HG03135 (cell line): ENCODE measurements at regions not wholly inside any gene's neighbourhood (a gene's known extent, or its start where the extent isn't known, plus 50 kb on each side); places are given as distances from the start of the nearest gene placed in this dataset.

Experiments
- ATAC-seq: cut with Tn5 transposase; IDR thresholded peaks from one replicate; pipeline ENCODE4 v1.9.1; 2021; ENCODE audit warnings: mild to moderate bottlenecking, moderate library complexity; ENCODE audit not compliant: unreplicated experiment

DNA sequence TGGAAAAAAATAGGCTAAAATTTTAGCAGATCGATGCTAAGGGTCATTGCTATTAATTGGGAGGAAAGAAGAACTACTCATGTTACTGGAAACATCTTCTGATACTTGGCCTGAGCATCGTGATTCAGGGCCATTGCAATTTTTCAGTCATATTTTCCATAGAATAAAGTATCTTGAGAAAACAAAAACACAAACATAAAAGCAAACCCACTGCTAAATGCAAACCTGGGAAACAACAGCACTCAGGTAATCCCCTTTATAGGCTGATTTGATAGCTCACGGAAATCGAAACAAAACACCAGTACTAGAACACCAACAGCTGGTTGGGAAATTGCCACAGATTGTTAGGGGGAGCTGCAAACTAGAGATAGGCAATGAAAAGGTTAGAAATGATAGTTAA is 172.9 kb upstream of the ESRRG start:
- ATAC-seq, result no peak

DNA sequence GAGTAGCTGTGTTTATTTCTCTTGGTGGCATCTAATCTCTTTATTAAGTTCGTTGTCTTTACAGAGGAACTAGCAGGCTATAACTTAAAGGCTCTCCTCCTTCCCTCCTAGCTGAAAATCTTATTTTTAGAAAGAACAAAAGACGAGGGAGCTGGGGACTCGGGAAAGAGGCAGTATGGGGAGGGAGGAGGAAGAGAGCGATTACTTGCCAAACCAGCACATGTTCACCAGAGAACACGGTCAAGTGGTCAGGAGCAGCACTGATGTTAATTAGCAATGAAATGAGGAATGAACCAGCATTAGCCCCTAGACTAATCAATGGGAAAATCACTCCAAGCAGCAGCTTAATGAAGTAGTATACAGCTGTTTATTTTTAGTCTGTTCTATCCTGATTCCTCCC is 171.3 kb upstream of the ESRRG start:
- no peak for ATAC-seq

DNA sequence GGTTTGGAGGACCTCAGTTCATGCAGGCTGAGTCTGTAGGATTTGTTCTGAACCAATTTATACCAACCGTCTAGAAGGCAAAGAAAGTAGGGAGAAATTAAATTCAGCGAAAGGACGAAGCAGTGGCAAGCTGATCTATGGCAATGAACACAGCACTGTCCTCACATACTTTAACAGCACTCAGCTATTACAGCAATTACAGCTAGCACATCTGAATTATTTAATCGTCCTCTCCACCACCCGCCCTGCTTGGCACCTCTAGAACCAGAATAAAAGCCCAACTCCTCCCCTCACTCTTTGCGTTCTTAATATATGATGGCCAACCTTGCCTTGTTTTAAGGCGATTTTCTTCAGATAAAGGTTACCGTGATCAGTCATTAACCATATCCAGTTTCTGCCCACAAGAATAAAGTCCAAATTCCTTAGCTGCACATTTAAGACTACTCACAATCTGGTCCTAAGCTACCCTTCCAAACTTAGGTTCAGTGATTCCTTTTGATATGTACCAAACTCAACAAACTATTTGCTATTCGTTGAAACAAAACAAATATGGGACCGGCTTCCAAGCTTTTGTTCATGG is 169.4 kb upstream of the ESRRG start:
- no peak for ATAC-seq

DNA sequence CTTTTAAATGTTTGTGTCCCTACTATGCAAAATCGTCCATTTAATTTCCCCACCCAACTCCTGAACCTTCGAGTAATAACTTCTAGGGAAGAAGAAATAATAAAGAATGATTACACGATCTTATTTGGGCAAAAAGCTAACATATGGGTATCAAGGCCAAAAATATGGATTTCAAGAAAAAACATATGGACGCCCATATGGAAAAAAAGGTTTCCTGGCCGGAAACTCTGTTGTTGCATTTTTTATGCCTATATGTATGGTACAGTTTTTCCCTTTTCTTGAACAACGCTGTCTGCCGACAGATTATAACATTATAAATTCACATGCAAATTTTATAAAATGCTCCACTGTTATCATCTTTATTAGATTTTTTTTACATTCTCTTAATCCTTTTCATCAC is 167.6 kb upstream of the ESRRG start:
- ATAC-seq, result no peak

DNA sequence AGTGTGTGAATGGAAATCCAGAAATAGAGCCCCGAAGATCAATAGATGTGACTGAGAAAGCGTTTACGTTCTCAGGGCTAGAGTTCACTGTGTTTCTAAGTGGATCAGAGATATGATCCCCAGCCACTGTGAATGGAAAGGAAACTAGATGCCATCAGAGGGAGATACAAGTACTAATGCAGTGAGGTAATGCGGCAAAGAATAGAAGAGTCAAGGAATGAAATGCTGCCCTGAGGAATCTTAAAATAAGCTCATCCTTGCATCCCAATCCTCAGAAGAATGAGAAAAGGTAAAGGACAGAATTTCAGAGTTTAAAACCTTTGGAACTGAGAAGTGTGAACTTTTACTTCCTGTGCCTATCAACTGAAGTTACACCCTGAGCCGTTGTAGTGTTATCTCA is 165.5 kb upstream of the ESRRG start:
- ATAC-seq, result no peak

DNA sequence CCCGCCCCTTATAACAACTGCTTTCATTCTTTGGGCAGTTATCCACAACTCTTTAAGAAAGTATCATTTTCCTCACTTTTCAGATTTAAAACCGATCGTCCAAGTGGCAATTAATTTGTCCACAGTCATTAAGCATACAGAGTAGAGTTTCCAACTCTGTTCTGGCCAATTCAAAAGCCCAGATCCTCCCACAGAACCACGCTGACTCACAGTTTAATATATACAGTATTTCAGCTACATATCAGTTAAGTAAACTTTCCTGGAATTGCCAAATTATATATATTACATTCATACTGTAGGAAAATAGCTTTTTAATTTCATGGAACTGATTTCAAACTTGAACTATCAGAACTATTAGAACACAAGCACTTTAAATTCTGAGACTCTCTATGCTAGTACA is 163.8 kb upstream of the ESRRG start:
- ATAC-seq, result no peak

DNA sequence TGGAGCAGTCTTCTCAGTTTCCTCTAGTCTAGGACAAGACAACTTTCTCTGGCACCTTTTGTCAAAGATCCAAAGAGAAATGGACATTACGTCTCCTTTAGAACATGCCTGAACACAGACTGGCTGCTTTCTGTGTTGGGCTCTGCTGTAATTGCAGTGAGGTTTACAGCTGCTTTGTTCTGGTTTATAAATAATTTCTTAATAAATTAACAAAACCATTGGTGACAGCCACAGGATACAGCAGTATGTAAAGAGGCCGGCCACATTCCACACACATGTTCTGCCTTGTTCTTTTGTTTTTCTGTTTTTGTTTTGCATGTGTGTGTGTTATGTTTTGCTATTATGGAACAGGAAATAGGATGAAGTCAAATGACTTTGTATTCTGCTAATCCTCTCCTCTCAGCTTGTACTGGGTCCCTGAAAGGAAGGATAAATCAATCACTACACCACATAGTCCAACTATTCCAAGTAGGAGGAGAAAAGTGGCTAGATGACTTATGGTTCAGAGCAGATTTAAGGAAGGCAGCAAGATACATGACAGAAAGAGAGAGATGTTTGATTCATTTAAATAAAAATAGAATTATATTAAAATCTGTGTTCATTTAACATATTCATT is 161.5 kb upstream of the ESRRG start:
- ATAC-seq, result no peak

DNA sequence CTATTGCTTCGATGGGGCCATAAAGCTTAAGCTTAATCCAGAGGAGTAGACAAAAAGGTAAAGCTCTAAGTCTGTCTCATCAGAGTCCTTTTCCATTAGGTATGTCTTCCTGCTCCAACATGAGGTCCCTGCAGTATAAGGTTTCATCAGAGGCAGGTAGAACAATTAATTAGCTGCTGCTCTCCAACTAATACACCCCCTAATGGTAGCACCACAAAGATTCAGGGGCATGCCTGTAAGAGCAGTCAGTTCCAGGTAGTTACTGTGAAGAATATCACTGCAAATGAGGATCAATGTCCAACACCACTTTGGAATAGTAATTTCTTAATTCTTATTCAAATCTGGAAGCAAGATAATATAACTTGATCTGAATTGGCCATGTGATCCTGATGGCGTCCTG is 160.3 kb upstream of the ESRRG start:
- no peak for ATAC-seq

DNA sequence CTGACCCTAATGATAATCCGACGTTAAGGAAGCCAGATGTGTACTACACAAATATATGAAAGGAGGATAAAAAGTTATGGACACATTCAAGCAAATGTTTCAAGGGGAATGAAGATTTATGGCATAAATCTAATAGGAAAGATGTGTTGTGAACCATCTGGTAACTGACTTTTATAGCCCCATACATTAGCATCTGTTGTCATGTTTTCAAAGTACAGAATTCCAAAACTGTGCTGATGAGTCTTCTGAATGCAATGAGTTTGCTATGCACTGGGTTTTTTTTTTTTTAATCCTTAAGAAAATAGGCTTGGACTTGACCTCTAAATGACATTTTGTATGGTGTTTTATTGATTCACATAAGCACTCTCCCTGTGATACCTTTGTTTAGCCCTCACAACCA is 158.5 kb upstream of the ESRRG start:
- no peak for ATAC-seq

DNA sequence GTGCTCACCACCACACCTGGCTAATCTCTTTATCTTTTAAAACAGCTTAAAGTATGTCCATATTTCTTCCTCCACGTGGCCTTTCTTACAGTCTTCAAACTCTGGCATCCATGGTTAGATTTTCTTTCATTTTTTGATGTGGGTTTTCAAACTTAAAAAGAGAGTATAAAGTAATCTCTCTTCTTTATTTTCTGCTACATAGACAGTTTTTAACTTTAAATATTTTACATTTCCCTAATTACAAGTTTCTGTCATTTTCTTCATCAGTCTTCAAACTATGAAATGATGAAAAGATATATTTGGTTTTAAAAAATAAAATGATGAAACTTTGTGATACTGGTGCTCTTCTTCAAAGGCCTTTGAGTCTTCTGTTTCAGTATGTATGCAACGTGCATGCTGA is 143.5 kb upstream of the ESRRG start:
- ATAC-seq, result no peak

DNA sequence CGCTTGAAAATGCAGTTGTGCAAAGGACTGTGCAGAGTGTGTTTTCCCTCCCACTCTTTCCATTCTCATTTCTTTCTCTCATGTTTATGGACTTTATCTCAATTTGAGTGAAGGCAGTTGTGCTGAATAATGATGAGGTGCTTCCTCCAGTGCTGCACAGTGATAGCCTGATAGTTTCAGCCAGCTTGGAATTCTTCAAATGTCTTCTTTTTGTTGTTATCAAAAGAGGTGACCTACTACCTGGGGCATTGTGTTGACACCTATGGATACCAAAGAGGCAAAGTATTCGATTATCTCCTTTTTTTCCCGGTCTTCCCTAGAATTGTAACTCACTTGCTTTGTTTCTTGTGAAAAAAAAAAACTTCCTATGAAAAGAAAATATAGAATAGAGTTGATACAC is 132.6 kb upstream of the ESRRG start:
- no peak for ATAC-seq

DNA sequence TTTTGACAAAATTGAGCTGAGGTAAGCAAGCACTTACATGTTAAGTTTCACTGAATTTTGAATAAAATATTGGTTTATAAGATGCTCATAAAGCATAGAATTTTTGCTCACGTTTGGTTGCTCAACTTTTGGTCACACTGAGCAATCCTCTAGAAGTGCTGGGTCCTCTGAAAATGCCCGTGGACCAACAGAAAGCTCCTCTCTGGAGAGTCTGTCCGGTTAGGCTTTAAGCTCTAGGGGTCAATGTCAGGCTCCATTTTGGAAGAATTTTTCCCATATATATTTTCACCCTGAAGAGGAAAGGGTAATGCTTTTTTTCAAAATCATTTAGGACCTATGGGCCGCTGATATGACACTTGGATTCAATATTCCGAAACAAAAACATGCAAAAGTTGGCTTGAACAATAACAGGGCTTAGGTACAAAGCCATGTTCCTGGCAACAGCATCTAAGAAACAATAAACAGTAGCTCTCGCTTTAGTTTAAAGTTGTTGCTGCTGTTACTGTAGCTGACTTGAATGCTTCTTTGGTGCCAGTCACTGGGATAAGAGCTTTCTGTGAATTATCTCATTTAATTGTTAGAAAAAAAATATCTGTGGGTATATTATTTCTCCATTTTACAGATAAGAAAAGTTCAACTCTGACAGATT is 131.7 kb upstream of the ESRRG start:
- no peak for ATAC-seq

DNA sequence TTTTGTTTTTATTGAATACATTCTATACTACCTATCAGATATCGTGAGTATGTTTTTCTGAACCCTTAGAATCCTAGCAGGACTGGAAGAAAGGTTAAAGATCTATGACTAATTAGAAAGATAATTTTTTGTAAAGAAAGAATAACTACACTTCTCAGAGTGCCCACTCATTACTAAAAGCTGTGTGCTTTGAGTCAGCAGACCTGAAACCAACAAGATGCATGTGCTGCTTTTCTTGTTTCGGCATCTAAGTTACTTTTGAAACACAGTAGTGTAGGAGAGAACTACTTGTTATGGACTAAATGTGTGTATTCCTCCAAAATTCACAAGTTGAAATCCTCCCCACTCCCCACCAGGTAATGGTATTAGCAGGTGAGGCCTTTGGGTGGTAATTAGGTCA is 127.8 kb upstream of the ESRRG start:
- no peak for ATAC-seq

DNA sequence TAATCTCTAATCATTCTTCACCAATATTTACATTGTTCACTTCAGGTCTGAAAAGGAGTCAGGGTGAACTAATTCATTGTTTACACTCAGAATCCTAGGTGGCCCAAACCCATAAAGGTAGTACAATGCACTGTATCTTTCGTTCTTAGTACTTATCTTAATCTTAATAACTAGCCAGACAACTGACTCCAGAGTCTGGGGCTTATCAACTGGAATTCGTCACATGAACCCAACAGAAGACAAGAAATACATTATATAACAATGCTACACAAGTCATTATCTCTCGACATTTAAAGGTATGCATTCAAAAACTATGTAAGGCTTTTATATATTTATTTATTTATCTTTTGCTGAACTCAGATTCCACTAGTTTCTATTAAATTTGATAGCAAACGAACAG is 125.9 kb upstream of the ESRRG start:
- no peak for ATAC-seq

DNA sequence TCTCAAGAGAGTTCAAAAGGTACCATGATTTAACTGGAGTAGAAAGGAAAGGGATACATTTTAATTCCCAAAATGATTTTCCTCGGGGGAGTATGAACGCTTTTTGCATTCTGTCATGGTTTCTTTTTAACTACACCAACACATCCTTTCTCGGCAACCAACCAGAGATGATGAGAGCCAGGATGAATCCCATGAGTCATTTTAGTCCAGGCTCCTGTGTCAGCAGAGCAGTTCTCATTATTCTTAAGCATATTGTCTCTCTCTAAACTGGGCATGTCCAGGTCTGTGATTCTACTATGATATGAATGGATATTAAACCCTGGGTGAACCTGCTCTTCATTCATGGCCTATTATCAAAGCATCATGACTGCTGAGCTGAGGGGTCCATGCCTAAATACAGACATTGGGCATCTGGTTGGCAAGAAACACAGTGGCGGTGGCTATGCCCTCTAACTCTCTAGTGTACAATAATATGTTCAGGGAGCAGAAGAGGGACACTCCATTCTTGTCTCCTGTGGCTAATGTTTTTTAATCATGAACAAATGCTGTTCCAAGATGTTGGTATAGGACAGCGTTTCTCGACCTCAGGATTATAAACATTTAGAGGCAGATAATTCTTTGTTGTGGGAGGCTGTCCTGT is 124.3 kb upstream of the ESRRG start:
- no peak for ATAC-seq

DNA sequence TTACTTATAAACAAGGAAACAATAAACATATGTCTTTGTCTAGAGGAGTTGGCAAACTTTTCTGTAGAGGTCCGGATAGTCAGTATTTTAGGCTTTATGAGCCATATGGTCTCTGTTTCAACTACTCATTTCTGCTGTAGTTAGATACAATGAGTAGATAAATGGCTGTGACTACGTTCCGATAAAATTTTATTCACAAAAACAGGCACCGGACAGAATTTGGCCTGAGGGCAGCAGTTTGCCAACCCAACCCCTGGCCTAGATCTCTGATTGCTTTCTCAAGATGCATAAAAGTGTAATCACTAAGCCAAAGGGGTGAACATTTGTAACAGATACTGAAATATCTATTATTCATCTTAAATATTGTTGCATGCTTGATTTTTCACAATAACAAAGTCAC is 123.1 kb upstream of the ESRRG start:
- ATAC-seq, result no peak

DNA sequence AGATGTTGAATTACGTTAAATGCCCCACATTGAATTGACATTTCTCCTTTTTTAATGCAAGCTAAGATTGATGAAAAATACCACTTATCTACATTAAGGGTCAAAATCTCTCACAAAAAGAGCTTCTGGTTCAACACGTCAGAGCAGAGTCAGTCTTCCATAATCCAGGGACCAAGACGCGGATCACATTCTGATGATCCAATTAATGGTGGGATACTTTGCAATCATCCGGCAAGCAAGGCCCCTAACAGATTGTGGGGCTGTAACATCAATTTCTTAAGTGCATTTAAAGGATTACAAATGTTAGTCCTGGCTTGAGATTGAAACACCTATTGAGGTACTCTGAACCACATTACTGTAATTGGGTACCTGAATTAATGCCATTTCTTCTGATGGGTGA is 120.2 kb upstream of the ESRRG start:
- no peak for ATAC-seq

DNA sequence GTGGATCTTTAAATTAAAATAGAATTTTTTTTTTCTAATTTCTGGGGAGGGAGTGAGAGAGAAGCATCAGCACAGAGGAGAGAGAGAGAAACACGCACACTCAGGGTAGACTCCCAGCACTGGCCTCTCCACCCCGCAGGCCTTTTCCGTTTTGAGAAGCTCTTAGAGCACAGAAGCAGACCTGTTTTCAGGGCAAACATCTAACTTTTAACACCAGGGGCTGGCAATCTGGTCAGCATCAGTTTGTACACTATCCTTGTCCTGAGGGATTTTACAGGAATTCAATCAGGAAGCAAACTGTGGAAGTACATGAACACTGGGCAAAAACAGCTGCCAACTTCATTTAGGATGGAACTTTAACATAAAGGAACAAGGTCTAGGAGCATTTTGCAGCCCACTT is 117.9 kb upstream of the ESRRG start:
- no peak for ATAC-seq

DNA sequence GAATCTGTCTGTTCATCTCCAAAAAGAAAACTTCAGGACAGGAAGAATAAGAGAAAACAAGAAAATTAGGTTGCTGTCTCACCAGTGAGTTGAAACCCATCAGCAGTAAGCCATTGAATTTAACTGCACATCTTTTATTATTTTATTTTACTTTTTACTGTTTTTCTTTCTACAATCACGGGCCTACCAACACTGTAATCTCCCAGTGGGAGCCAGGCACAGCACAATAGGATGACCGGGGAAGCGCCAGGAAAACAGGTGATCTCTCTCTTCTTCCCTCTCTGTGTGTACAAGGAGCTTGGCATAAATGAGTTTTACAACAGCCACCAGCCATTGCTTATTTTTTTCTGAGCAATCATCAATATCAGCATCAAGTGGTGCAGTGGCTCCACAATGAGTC is 113.1 kb upstream of the ESRRG start:
- ATAC-seq, result no peak

DNA sequence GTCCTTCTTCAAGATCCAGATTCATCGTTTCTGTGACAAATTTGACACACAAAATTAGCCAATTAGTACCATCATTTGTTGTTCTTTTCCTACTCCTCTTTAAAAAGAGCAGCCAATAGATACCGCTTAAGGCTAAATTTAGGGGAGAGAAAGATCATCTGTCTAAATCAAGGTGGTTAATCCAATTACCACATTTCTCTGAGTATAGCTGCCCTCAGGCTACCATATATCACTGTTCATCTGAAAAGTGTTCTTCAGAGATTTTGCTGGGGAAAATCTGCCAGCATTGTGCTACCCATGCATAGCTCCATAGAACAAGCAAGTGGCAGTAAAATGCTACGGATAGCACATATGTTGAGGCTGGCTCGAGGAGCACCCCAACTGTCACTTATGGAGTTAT is 110.3 kb upstream of the ESRRG start:
- no peak for ATAC-seq

DNA sequence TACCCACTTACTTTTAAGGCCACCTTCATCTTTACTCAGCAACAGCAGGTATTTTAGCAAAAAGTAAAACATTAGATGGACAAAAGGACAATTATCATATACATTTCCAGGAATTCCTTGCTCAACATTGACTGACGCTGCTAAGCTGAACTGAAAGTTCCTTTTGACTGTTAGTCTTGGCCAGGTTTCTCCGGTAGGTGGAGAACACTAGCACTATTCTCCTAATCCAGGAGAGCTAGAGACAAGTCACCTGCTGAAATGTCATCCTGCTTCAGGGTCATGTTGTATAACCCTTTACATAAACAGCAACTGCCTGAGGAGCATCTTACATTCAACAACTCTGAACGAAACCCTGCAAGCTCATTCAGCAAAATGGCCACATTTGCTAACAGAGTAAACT is 109.0 kb upstream of the ESRRG start:
- no peak for ATAC-seq

DNA sequence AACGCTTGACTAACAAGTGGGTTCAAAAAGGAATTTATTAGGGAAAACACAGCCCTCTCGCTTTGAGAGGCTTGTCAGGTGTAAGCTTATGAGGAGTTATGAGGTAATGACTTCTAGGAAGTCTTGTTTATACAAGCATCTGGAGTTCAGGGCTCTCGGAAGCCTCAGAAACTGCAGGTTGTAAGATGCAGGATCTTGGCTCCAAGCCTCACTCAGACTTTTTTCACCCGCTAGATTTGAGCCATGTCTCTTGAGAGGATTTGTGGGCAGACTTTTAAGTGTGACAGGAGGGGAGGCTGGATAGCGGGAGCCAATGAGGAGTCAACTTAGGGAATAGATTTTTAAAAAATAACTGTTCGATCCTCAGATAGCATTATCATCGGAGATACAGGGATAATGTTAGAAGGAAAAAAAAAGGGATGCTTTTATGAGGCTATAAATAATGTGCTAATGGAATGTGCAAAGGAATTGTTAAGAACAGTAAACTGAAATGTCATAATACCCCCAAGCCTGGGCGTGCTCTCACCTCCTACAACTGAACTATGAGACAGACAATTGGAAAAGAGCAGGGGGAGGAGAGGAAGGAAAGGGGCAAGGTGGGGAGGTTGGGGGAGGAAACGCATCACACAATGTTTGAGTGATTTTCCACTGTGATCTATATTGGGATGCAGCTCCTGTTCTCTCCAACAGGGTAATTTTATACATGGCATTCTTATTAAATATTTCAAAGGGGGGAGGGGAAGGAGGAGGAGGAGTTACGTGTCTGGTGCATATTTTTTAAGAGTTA is 107.4 kb upstream of the ESRRG start:
- no peak for ATAC-seq
